GM10248 (cell line): ENCODE measurements at regions not wholly inside any gene's neighbourhood (a gene's known extent, or its start where the extent isn't known, plus 50 kb on each side); places are given as distances from the start of the nearest gene placed in this dataset.

Source experiments
- CTCF ChIA-PET: fragments of 300-600 bp; sonication (Branson Sonifier 250); formaldehyde crosslinking; extraction: SDS; loops from one replicate; lab custom pipeline; 2021; ENCODE audit warnings: antibody characterized with exemption; lab: Yijun Ruan, JAX
- POLR2A ChIA-PET: fragments of 350-650 bp; sonication (Branson Sonifier 250); formaldehyde crosslinking; extraction: SDS; loops from one replicate; lab custom pipeline; 2020; ENCODE audit warnings: antibody characterized with exemption; lab: Yijun Ruan, JAX
- DNase-seq: peaks from one replicate; pipeline ENCODE4 v3.0.0; 2012; ENCODE audit errors: extremely low spot score
- TF ChIP-seq, protein P1 (sequence below): IDR thresholded peaks from 2 replicates; pipeline ENCODE4 v1.5.1; 2012; ENCODE audit warnings: mild to moderate bottlenecking, low read depth; ENCODE audit errors: extremely low read depth, missing control alignments, control extremely low read depth

GRCh38 chr2:125885340-125885739, 770.6 kb upstream of the GYPC start:
- POLR2A ChIA-PET, result no interaction called here
- CTCF ChIA-PET, result interaction anchor here (1.6 kb wide), 1 partner anchor 11 kb away, joined by 4 read pairs; no protein-coding TSS in a partner anchor
- TF ChIP-seq, protein P1, sequence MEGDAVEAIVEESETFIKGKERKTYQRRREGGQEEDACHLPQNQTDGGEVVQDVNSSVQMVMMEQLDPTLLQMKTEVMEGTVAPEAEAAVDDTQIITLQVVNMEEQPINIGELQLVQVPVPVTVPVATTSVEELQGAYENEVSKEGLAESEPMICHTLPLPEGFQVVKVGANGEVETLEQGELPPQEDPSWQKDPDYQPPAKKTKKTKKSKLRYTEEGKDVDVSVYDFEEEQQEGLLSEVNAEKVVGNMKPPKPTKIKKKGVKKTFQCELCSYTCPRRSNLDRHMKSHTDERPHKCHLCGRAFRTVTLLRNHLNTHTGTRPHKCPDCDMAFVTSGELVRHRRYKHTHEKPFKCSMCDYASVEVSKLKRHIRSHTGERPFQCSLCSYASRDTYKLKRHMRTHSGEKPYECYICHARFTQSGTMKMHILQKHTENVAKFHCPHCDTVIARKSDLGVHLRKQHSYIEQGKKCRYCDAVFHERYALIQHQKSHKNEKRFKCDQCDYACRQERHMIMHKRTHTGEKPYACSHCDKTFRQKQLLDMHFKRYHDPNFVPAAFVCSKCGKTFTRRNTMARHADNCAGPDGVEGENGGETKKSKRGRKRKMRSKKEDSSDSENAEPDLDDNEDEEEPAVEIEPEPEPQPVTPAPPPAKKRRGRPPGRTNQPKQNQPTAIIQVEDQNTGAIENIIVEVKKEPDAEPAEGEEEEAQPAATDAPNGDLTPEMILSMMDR, result no peak
- DNase-seq, result no peak

GRCh38 chr2:125886153-125886552, 769.8 kb upstream of the GYPC start:
- CTCF ChIA-PET, result interaction anchor here (1.6 kb wide), 1 partner anchor 10 kb away, joined by 4 read pairs; no protein-coding TSS in a partner anchor
- POLR2A ChIA-PET, result no interaction called here
- TF ChIP-seq, protein P1, result no peak
- DNase-seq, result no peak

- TF ChIP-seq, protein P1, result no peak
- ChIA-PET POLR2A (no interaction called here), CTCF (interaction anchor here (1.4 to 1.5 kb wide), 2 partner anchors 10 to 29 kb away, joined by 3 to 4 read pairs; no protein-coding TSS in a partner anchor)
- DNase-seq, result no peak
These were observed 754.7 kb upstream of the GYPC start for GRCh38 chr2:125901278-125901677.

- CTCF ChIA-PET, result no interaction called here
- TF ChIP-seq, protein P1, result no peak
- no peak for DNase-seq
- POLR2A ChIA-PET, result no interaction called here
These were observed 729.9 kb upstream of the GYPC start for GRCh38 chr2:125925891-125926546.

DNA sequence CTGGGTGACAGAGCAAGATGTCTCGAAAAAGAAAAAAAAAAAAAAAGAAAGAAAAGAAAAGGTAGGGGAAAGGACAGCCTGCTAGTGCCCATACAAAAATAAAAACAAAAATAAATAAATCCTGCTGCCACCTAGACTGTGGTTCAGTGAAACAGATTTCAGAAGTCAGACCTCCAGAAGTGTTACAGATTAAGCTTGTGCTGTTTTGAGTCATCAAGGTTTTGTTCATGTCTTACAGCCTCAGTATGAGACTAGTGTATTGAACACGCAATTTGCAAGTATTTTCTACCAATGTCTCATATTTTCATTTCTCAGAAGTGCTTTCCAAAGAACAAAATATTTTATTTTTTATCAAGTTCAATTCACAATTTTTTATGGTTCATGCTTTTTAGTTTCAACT, 720.4 kb upstream of the GYPC start:
- POLR2A ChIA-PET, result no interaction called here
- DNase-seq, result no peak
- CTCF ChIA-PET, result interaction anchor here (1.6 kb wide), 1 partner anchor 26 kb away, joined by 3 read pairs; no protein-coding TSS in a partner anchor
- TF ChIP-seq, protein P1, result no peak

DNA sequence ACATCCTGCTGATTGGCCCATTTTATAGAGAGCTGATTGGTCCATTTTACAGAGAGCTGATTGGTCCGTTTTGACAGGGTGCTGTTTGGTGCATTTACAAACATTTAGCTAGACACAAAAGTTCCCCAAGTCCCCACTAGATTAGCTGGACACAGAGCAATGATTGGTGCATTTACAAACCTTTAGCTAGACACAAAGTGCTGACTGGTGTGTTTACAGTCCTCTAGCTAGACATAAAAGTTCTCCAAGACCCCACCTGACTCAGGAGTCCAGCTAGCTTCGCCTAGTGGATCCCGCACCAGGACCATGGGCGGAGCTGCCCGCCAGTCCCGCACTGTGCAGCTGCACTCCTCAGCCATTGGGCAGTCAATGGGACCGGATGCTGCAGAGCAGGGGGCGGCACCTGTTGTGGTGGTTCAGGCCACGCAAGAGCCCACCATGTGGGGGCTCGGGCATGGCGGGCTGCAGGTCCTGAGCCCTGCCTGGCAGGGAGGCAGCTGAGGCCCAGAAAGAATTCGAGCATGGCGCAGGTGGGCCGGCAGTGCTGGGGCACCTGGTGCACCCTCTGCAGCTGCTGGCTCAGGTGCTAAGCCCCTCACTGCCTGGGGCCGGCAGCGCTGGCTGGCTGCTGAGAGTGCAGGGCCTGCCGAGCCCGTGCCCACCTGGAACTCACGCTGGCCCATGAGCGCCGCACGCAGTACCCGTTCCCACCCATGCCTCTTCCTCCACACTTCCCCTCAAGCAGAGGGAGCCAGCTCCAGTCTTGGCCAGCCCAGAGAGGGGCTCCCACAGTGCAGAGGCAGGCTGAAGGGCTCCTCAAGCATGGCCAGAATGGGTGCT, 713.2 kb upstream of the GYPC start:
- ChIA-PET CTCF (interaction anchor here (1.3 kb wide), 1 partner anchor 31 kb away, joined by 3 read pairs; no protein-coding TSS in a partner anchor), POLR2A (no interaction called here)
- DNase-seq, result no peak
- TF ChIP-seq, protein P1, result no peak
